ENCODE measurements at regions not wholly inside any gene's neighbourhood (a gene's known extent, or its start where the extent isn't known, plus 50 kb on each side); places are given as distances from the start of the nearest gene placed in this dataset.

DNA sequence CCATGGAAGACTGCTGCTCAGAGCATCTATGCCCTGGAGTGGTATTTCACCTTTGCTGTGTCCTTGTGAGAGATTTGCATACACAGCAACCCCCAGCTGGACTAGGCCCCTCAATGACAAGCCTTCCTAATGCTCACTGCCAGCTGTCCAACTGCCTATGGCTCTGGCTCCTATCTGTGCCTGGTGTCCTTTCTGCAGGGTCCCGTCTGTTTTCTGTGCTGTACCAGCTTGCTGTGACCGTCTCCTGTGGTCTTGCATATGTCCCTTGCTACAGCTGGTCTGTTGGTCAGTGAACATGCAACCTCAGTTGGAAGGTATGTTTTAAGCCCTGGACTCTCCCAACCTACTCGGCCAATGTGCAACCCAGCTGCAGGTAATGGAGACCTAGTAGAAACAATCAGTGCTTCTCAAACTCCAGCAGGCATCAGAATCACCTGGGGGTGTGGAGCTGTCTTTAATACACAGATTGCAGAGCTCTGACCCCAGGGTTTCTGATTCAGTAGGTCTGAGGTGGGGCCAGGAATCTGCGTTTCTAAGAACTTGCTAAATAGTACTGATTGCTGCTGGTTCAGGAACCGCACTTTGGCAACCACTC, 306.4 kb upstream of the ZNF32 start:
- no peak overlapping the region for H3K4me3 ChIP-seq (ENCODE audit: low read depth in 2 of 2, low read length in 1 of 2)
- TF ChIP-seq, protein P1, sequence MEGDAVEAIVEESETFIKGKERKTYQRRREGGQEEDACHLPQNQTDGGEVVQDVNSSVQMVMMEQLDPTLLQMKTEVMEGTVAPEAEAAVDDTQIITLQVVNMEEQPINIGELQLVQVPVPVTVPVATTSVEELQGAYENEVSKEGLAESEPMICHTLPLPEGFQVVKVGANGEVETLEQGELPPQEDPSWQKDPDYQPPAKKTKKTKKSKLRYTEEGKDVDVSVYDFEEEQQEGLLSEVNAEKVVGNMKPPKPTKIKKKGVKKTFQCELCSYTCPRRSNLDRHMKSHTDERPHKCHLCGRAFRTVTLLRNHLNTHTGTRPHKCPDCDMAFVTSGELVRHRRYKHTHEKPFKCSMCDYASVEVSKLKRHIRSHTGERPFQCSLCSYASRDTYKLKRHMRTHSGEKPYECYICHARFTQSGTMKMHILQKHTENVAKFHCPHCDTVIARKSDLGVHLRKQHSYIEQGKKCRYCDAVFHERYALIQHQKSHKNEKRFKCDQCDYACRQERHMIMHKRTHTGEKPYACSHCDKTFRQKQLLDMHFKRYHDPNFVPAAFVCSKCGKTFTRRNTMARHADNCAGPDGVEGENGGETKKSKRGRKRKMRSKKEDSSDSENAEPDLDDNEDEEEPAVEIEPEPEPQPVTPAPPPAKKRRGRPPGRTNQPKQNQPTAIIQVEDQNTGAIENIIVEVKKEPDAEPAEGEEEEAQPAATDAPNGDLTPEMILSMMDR (IDR thresholded peaks at IDR 0.05), result no peak
- TF ChIP-seq ELF1 (IDR thresholded peaks at IDR 0.05), result no peak
- TF ChIP-seq, protein P2, sequence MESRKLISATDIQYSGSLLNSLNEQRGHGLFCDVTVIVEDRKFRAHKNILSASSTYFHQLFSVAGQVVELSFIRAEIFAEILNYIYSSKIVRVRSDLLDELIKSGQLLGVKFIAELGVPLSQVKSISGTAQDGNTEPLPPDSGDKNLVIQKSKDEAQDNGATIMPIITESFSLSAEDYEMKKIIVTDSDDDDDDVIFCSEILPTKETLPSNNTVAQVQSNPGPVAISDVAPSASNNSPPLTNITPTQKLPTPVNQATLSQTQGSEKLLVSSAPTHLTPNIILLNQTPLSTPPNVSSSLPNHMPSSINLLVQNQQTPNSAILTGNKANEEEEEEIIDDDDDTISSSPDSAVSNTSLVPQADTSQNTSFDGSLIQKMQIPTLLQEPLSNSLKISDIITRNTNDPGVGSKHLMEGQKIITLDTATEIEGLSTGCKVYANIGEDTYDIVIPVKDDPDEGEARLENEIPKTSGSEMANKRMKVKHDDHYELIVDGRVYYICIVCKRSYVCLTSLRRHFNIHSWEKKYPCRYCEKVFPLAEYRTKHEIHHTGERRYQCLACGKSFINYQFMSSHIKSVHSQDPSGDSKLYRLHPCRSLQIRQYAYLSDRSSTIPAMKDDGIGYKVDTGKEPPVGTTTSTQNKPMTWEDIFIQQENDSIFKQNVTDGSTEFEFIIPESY (IDR thresholded peaks at IDR 0.05; ENCODE audit: borderline replicate concordance, low read depth), result no peak
- TF ChIP-seq POLR2AphosphoS5 (IDR thresholded peaks at IDR 0.05; ENCODE audit: low read depth, low read length), result no peak
- TF ChIP-seq MXI1 (IDR thresholded peaks at IDR 0.05; ENCODE audit: low read depth, low read length), result no peak
- no peak for TF ChIP-seq RXRA (IDR thresholded peaks at IDR 0.05; ENCODE audit: borderline replicate concordance, low read depth)
- TF ChIP-seq TEAD4 (IDR thresholded peaks at IDR 0.05; ENCODE audit: borderline replicate concordance, insufficient read depth), result no peak
- TF ChIP-seq YY1 (IDR thresholded peaks at IDR 0.05; ENCODE audit: low read depth), result no peak
- TF ChIP-seq, protein P3, sequence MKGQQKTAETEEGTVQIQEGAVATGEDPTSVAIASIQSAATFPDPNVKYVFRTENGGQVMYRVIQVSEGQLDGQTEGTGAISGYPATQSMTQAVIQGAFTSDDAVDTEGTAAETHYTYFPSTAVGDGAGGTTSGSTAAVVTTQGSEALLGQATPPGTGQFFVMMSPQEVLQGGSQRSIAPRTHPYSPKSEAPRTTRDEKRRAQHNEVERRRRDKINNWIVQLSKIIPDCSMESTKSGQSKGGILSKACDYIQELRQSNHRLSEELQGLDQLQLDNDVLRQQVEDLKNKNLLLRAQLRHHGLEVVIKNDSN (IDR thresholded peaks at IDR 0.05; ENCODE audit: borderline replicate concordance, low read depth), result no peak
- H3K79me2 ChIP-seq (ENCODE audit: insufficient read depth), result no peaks in the 10 kb centered on the region
- CTCF ChIA-PET, result interaction anchor here (1.1 kb wide), 1 partner anchor 45 kb away, joined by 3 read pairs; no protein-coding TSS in a partner anchor
- H3K4me1 ChIP-seq (ENCODE audit: control insufficient read depth in 1 of 2, insufficient read depth in 2 of 2, low read depth in 1 of 2, low read length in 1 of 2), result peaks cover 0 to 8% of the 10 kb centered on the region in 2 experiments; a peak in 1 of 4 replicates
- no peak overlapping the region for H3K4me2 ChIP-seq
- H3F3A ChIP-seq (replicated peaks; ENCODE audit: insufficient read depth), result no peaks in the 10 kb centered on the region
- WGBS (ENCODE audit: low lambda C conversion rate), result 61% methylated on average over 4 of the region's 5 CpGs
- H3K27ac ChIP-seq (ENCODE audit: low read depth in 2 of 2, low read length in 1 of 2), result no peak overlapping the region
- no peak overlapping the region for H2AFZ ChIP-seq (ENCODE audit: low read depth)
- no peak for DNase-seq
- no peaks in the 10 kb centered on the region for H4K20me1 ChIP-seq (ENCODE audit: insufficient read depth)
- H3K9ac ChIP-seq, result no peak overlapping the region
- H3K9me2 ChIP-seq, result no peaks in the 10 kb centered on the region
- no peaks in the 10 kb centered on the region for H3K36me3 ChIP-seq (replicated peaks in 1 of 2; ENCODE audit: control insufficient read depth in 1 of 2, insufficient read depth in 2 of 2, low read length in 1 of 2)
- H3K9me3 ChIP-seq, result peaks cover 18% of the 10 kb centered on the region; the same call in 1 of the 2 replicates
- POLR2A ChIA-PET, result no interaction called here
- no peaks in the 10 kb centered on the region for H3K27me3 ChIP-seq (ENCODE audit: insufficient read depth)

DNA sequence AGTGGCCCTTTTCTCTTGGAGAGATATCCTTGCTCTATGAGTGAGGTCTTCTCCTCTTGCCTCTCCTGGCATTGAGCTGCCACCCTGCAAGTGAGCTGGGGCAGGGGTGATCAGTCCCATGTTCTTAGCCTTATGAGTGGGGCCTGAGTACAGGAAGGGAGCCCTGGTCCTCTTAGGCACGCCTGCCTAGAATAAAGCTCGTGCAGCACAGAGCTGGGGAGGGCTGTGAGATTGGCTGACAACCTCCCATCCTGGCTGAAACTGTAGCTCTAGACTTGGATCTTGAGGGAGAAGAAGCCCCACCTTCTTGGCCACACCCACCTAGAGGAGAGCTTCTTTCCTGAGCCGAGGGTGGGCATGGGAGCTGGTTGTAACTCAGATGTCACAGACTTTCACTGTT, 305.0 kb upstream of the ZNF32 start:
- CTCF ChIA-PET, result interaction anchor here (1.2 to 1.6 kb wide), 2 partner anchors 11 to 263 kb away, joined by 3 to 5 read pairs; no protein-coding TSS in a partner anchor
- Histone ChIP-seq H4K20me1 (ENCODE audit: insufficient read depth) (no peaks in the 10 kb centered on the region), H3K4me3 (ENCODE audit: low read depth in 2 of 2, low read length in 1 of 2) (no peak overlapping the region), H3K79me2 (ENCODE audit: insufficient read depth) (no peaks in the 10 kb centered on the region), H3K9me2 (no peaks in the 10 kb centered on the region), H3F3A (replicated peaks; ENCODE audit: insufficient read depth) (no peaks in the 10 kb centered on the region), H3K4me1 (ENCODE audit: control insufficient read depth in 1 of 2, insufficient read depth in 2 of 2, low read depth in 1 of 2, low read length in 1 of 2) (no peaks in the 10 kb centered on the region; a peak in 1 of 4 replicates), H2AFZ (ENCODE audit: low read depth) (no peak overlapping the region), H3K9ac (no peak overlapping the region), H3K27ac (ENCODE audit: low read depth in 2 of 2, low read length in 1 of 2) (no peak overlapping the region), H3K36me3 (replicated peaks in 1 of 2; ENCODE audit: control insufficient read depth in 1 of 2, insufficient read depth in 2 of 2, low read length in 1 of 2) (no peaks in the 10 kb centered on the region), H3K4me2 (no peak overlapping the region), H3K27me3 (ENCODE audit: insufficient read depth) (no peaks in the 10 kb centered on the region), H3K9me3 (peaks cover 18% of the 10 kb centered on the region; the same call in 1 of the 2 replicates)
- WGBS (ENCODE audit: low lambda C conversion rate), result 20% methylated on average over 2 of the region's 3 CpGs
- TF ChIP-seq JUND (IDR thresholded peaks at IDR 0.05), result no peak
- no peak for TF ChIP-seq SMC3 (IDR thresholded peaks at IDR 0.05; ENCODE audit: low read depth, low read length)
- POLR2A ChIA-PET, result no interaction called here
- no peak for DNase-seq
